ENCODE measurements at regions not wholly inside any gene's neighbourhood (a gene's known extent, or its start where the extent isn't known, plus 50 kb on each side); places are given as distances from the start of the nearest gene placed in this dataset.

GRCh38 chr2:18754286-18754685 lies 164.9 kb upstream of the NT5C1B start:
- TF ChIP-seq CTCF (IDR thresholded peaks at IDR 0.05): no peak
- no peak for TF ChIP-seq POLR2AphosphoS5 (IDR thresholded peaks at IDR 0.05; ENCODE audit: insufficient read depth in 1 of 2, low read depth in 1 of 2)

Data from vagina (tissue), 2 donors.